Adrenal gland (tissue), 9 donors: ENCODE measurements at regions not wholly inside any gene's neighbourhood (a gene's known extent, or its start where the extent isn't known, plus 50 kb on each side); places are given as distances from the start of the nearest gene placed in this dataset.

Experiments used
- DNase-seq, 7 donors: peaks; one replicate each; pipeline ENCODE4 v3.0.0-alpha.2; 2019 to 2020
- H3K27ac ChIP-seq, 5 donors: fragments of 200-600 bp; sonication (generic) in 4 of 5; 1 replicate in 3 of 5; 2 replicates in 2 of 5; pipeline versions ENCODE4 v1.5.1 to v1.8.0; 2016 to 2020; ENCODE audit warnings: mild to moderate bottlenecking in 1 of 5
- H3K27me3 ChIP-seq: fragments of 200-600 bp; 2 replicates; pipeline ENCODE4 v1.8.0; 2021
- H3K36me3 ChIP-seq, 2 donors: fragments of 200-600 bp; replicated peaks in 1 of 2; 1 replicate in 1 of 2; 2 replicates in 1 of 2; pipeline versions ENCODE4 v1.5.1 to v1.8.0; 2018 to 2022
- H3K4me1 ChIP-seq, 2 donors: fragments of 200-600 bp; replicated peaks in 1 of 2; 1 replicate in 1 of 2; 2 replicates in 1 of 2; pipeline versions ENCODE4 v1.5.1 to v1.8.0; 2018 to 2021
- H3K4me3 ChIP-seq, 4 donors: fragments of 200-600 bp; sonication (generic) in 3 of 4; one replicate each; pipeline ENCODE4 v1.5.1; 2016 to 2018
- H3K9me3 ChIP-seq, 3 donors: fragments of 200-600 bp; sonication (generic) in 1 of 3; replicated peaks in 1 of 3; 1 replicate in 2 of 3; 2 replicates in 1 of 3; pipeline versions ENCODE4 v1.5.1 to v1.8.0; 2016 to 2021
- CTCF ChIP-seq, 6 experiments: fragments of 450-650 bp in 4 of 6; fragments of 200-600 bp in 2 of 6; sonication (generic) in 1 of 6; IDR thresholded peaks; 1 replicate in 5 of 6; 2 replicates in 1 of 6; pipeline versions ENCODE4 v1.5.1 to v1.8.0; 2016 to 2021; ENCODE audit warnings: antibody characterized with exemption in 6 of 6, mild to moderate bottlenecking in 2 of 6, moderate library complexity in 1 of 6
- POLR2A ChIP-seq, 2 donors: fragments of 450-650 bp; IDR thresholded peaks; one replicate each; pipeline ENCODE4 v1.6.1; 2017; ENCODE audit warnings: antibody characterized with exemption in 2 of 2, mild to moderate bottlenecking in 2 of 2, moderate library complexity in 1 of 2
- WGBS, 4 donors: extraction: QIAGEN DNeasy Blood & Tissue Kit in 2 of 4; methylation state at CpG; one replicate each; pipeline versions ENCODE4 v1.1.5 to v1.1.7; 2013 to 2017; 5-methylcytosine and 5-hydroxymethylcytosine counted together
- intact Hi-C, 2 donors: fragments of 100-400 bp; cut with DNase I; formaldehyde crosslinking; loops; one replicate each; pipeline versions ENCODE4 v1.14.1 to v1.15.0; 2022 to 2023
- donor health status: healthy with polysubstance abuse.
- donor health status: Bipolar disorder and iron deficiency.
- donor health status: DM: yes; HTN: yes; CAD: no.
- donor health status: DM: no; HTN: no; CAD: no.
- donor health status: DM: no; HTN: no; CAD: no.

DNA sequence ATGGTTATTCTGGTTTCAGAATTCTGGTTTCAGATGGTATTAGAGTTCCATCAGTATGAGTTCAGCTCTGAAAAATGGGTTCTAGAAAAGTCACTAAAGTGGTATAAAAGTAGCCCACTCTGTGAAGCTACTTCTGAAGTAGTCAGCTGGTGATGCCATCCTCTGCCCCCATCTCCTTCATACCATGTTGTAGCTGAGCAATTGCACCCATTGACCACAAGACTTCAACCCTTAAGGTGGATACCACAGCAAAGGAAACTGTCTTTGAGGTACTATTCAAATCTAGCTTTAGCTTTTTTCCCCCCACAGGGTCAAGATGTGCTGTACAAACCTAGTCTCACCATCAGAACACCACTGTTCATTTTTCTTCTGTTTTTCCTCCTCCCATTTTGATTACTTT, 444.9 kb downstream of the DMAC1 start:
- intact Hi-C loops = no loop called here
- TF ChIP-seq CTCF (IDR thresholded peaks at IDR 0.05) = no peak
- no peak for TF ChIP-seq POLR2A (IDR thresholded peaks at IDR 0.05)
- no peaks in the 10 kb centered on the region for H3K36me3 ChIP-seq
- H3K27ac ChIP-seq = no peak overlapping the region
- H3K27me3 ChIP-seq = no peaks in the 10 kb centered on the region
- H3K4me1 ChIP-seq = no peaks in the 10 kb centered on the region
- DNase-seq = no peak
- H3K9me3 ChIP-seq = no peaks in the 10 kb centered on the region
- no peak overlapping the region for H3K4me3 ChIP-seq

- intact Hi-C loops = no loop called here
- no peak overlapping the region for H3K4me3 ChIP-seq
- no peaks in the 10 kb centered on the region for H3K27me3 ChIP-seq
- no peak overlapping the region for H3K27ac ChIP-seq
- TF ChIP-seq CTCF (IDR thresholded peaks at IDR 0.05) (no peak), POLR2A (IDR thresholded peaks at IDR 0.05) (no peak)
- no peak for DNase-seq
- peaks cover 0 to 4% of the 10 kb centered on the region in 2 donors for H3K4me1 ChIP-seq
- no peaks in the 10 kb centered on the region for H3K36me3 ChIP-seq
- no peaks in the 10 kb centered on the region for H3K9me3 ChIP-seq
Measured at GRCh38 chr9:7348692-7349091, 450.9 kb downstream of the DMAC1 start.

DNA sequence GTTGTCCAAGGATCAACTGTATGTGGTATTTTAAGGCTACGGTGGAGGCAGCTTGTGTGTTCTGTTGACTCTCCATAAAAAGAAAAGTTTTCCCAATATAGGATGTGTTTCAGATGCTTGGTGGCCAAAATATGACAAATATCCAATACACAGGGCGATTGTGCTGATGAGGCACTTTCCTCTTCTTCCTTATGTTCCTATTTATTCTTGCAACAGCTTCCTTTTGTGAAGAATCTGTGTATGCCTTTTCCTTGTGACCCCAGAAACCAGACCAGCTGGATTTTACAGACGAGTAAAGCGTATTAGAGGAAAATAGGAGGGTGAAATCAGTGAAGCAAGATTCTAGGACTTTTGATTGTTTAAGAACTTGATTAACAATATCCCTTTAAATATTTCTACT, 452.0 kb downstream of the DMAC1 start:
- H3K27ac ChIP-seq = no peak overlapping the region
- DNase-seq = peak in 1 of 7 donors; percentile 9
- WGBS, 4 donors = 33 to 51% (median 43%) methylated on average over 4 of the region's 4 CpGs
- H3K9me3 ChIP-seq = no peaks in the 10 kb centered on the region
- TF ChIP-seq POLR2A (IDR thresholded peaks at IDR 0.05) (no peak), CTCF (IDR thresholded peaks at IDR 0.05) (no peak)
- H3K4me1 ChIP-seq = peaks cover 0 to 4% of the 10 kb centered on the region in 2 donors
- intact Hi-C loops = no loop called here
- H3K27me3 ChIP-seq = no peaks in the 10 kb centered on the region
- no peaks in the 10 kb centered on the region for H3K36me3 ChIP-seq
- H3K4me3 ChIP-seq = no peak overlapping the region

- Histone ChIP-seq H3K4me3 (no peak overlapping the region), H3K36me3 (no peaks in the 10 kb centered on the region), H3K27ac (no peak overlapping the region), H3K9me3 (no peaks in the 10 kb centered on the region), H3K4me1 (peaks cover 0 to 4% of the 10 kb centered on the region in 2 donors), H3K27me3 (no peaks in the 10 kb centered on the region)
- intact Hi-C loops = no loop called here
- TF ChIP-seq CTCF (IDR thresholded peaks at IDR 0.05) = no peak
- no peak for TF ChIP-seq POLR2A (IDR thresholded peaks at IDR 0.05)
- no peak for DNase-seq
- 76 to 84% (median 77%) methylated on average over 6 of the region's 6 CpGs for WGBS, 4 donors
Measured at GRCh38 chr9:7346144-7346543, 453.4 kb downstream of the DMAC1 start.
